ENCODE measurements at regions not wholly inside any gene's neighbourhood (a gene's known extent, or its start where the extent isn't known, plus 50 kb on each side); places are given as distances from the start of the nearest gene placed in this dataset.

GRCh38 chrX:103446665-103447302, 70.4 kb downstream of the BEX3 start:
- Histone ChIP-seq H3K27me3 (ENCODE audit: control insufficient read depth in 2 of 2, insufficient read depth in 1 of 2, low read length in 1 of 2) (no peaks in the 10 kb centered on the region), H3K36me3 (ENCODE audit: control insufficient read depth in 2 of 2, insufficient read depth in 2 of 2, low read length in 1 of 2) (no peaks in the 10 kb centered on the region), H3K4me3 (ENCODE audit: low read length in 2 of 2) (no peak overlapping the region), H3K9me3 (ENCODE audit: control insufficient read depth in 2 of 2, insufficient read depth in 1 of 2, low read length in 1 of 2) (no peaks in the 10 kb centered on the region), H3K27ac (ENCODE audit: low read depth in 1 of 2, low read length in 1 of 2) (no peak overlapping the region), H3K4me1 (ENCODE audit: control insufficient read depth in 2 of 2, insufficient read depth in 2 of 2, low read length in 2 of 2) (no peaks in the 10 kb centered on the region)
- DNase-seq (ENCODE audit: low read depth in 6 of 9, low spot score in 9 of 9): no peak
- WGBS: 89% methylated on average over 2 of the region's 2 CpGs

Data from thymus (tissue), 11 donors.